Naive thymus-derived CD4-positive, alpha-beta T cell (primary cell): ENCODE measurements at regions not wholly inside any gene's neighbourhood (a gene's known extent, or its start where the extent isn't known, plus 50 kb on each side); places are given as distances from the start of the nearest gene placed in this dataset.

ENCODE experiments used
- ATAC-seq: fragments of 150-1000 bp; cut with Tn5 transposase; 2 replicates; pipeline ENCODE4 v1.10.0; 2021; ENCODE audit warnings: mild to moderate bottlenecking, moderate library complexity
- CTCF ChIA-PET: fragments of 350-600 bp; sonication (Branson Sonifier 250); formaldehyde crosslinking; loops from one replicate; lab custom pipeline; 2021; ENCODE audit warnings: antibody characterized with exemption; lab: Charles Lee
- POLR2A ChIA-PET: fragments of 350-600 bp; sonication (Branson Sonifier 250); formaldehyde crosslinking; loops from one replicate; lab custom pipeline; 2021; ENCODE audit warnings: antibody characterized with exemption, inconsistent platforms; lab: Charles Lee
- DNase-seq, 9 donors: peaks; one replicate each; pipeline versions ENCODE4 v3.0.0 to v3.0.0-alpha.2; 2020 to 2022; ENCODE audit warnings: mixed read lengths in 1 of 9
- H3K27ac ChIP-seq: one replicate; pipeline ENCODE4 v1.7.0; 2013; ENCODE audit warnings: mild to moderate bottlenecking, low read depth, low read length, moderate library complexity
- H3K27me3 ChIP-seq, 2 donors: one replicate each; pipeline ENCODE4 v1.7.0; 2013; ENCODE audit warnings: low read length in 2 of 2, mild to moderate bottlenecking in 2 of 2, moderate library complexity in 2 of 2; ENCODE audit not compliant: control insufficient read depth in 2 of 2, insufficient read depth in 2 of 2
- H3K36me3 ChIP-seq, 3 experiments: 1 replicate in 2 of 3; 2 replicates in 1 of 3; pipeline ENCODE4 v1.7.0; 2013; ENCODE audit warnings: low read length in 3 of 3, mild to moderate bottlenecking in 3 of 3, moderate library complexity in 1 of 3; ENCODE audit not compliant: insufficient read depth in 3 of 3, control insufficient read depth in 2 of 3
- H3K4me1 ChIP-seq, 2 donors: one replicate each; pipeline ENCODE4 v1.7.0; 2013; ENCODE audit warnings: low read length in 2 of 2, mild to moderate bottlenecking in 2 of 2, moderate library complexity in 1 of 2; ENCODE audit not compliant: control insufficient read depth in 2 of 2, insufficient read depth in 2 of 2
- H3K4me3 ChIP-seq: 2 replicates; pipeline ENCODE4 v1.7.0; 2013; ENCODE audit warnings: mild to moderate bottlenecking, low read length
- H3K9me3 ChIP-seq, 3 experiments: 1 replicate in 2 of 3; 2 replicates in 1 of 3; pipeline ENCODE4 v1.7.0; 2013; ENCODE audit warnings: low read length in 3 of 3; ENCODE audit not compliant: control insufficient read depth in 2 of 3
- H3K27ac Mint-ChIP-seq, 9 donors: one replicate each; pipeline ENCODE4 v1.8.0; 2020 to 2022; ENCODE audit warnings: mixed read lengths in 9 of 9, mild to moderate bottlenecking in 8 of 9, moderate library complexity in 5 of 9, inconsistent platforms in 2 of 9
- H3K27me3 Mint-ChIP-seq, 5 donors: one replicate each; pipeline ENCODE4 v1.8.0; 2021 to 2022; ENCODE audit warnings: mixed read lengths in 5 of 5, mild to moderate bottlenecking in 1 of 5
- H3K36me3 Mint-ChIP-seq, 5 donors: one replicate each; pipeline ENCODE4 v1.8.0; 2020 to 2022; ENCODE audit warnings: mixed read lengths in 5 of 5, mild to moderate bottlenecking in 3 of 5, inconsistent platforms in 1 of 5
- H3K4me1 Mint-ChIP-seq, 7 donors: one replicate each; pipeline ENCODE4 v1.8.0; 2020 to 2022; ENCODE audit warnings: mixed read lengths in 7 of 7, mild to moderate bottlenecking in 3 of 7, inconsistent platforms in 1 of 7
- H3K4me3 Mint-ChIP-seq, 10 donors: one replicate each; pipeline ENCODE4 v1.8.0; 2020 to 2022; ENCODE audit warnings: mild to moderate bottlenecking in 10 of 10, mixed read lengths in 10 of 10, moderate library complexity in 6 of 10, inconsistent platforms in 2 of 10
- H3K9me3 Mint-ChIP-seq, 11 donors: one replicate each; pipeline ENCODE4 v1.8.0; 2020 to 2022; ENCODE audit warnings: mixed read lengths in 11 of 11, mild to moderate bottlenecking in 4 of 11, inconsistent platforms in 1 of 11, moderate library complexity in 1 of 11
- intact Hi-C, 2 donors: fragments of 100-400 bp; cut with micrococcal nuclease; formaldehyde crosslinking; loops; one replicate each; pipeline ENCODE4 v1.15.1; 2023

DNA sequence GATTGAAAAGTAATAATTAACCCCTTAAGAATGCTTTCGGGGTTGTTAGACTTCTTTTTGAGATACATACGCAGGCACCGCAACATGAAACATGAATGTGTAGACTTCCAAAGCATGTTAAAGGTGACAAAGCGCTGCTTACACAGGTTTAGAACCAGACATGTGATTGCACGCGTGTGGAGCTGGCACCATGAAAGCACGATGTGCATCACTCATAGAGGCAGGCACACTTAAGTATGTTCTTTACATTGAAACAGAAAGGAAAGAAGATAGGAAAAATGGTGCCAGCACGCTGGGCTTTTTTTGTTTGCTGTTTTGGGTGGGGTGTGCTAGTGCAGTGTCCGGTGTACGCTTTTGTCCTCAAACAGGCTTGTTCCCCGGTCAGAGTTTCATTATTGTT lies 83.6 kb upstream of the PPARA start:
- H3K27ac Mint-ChIP-seq = peak overlapping the region in 8 of 9 donors; percentile 16 to 93 (median 58)
- POLR2A ChIA-PET = interaction anchor here (0.5 to 1.1 kb wide), 2 partner anchors 10 to 31 kb away, joined by 3 to 6 read pairs; no protein-coding TSS in a partner anchor

DNA sequence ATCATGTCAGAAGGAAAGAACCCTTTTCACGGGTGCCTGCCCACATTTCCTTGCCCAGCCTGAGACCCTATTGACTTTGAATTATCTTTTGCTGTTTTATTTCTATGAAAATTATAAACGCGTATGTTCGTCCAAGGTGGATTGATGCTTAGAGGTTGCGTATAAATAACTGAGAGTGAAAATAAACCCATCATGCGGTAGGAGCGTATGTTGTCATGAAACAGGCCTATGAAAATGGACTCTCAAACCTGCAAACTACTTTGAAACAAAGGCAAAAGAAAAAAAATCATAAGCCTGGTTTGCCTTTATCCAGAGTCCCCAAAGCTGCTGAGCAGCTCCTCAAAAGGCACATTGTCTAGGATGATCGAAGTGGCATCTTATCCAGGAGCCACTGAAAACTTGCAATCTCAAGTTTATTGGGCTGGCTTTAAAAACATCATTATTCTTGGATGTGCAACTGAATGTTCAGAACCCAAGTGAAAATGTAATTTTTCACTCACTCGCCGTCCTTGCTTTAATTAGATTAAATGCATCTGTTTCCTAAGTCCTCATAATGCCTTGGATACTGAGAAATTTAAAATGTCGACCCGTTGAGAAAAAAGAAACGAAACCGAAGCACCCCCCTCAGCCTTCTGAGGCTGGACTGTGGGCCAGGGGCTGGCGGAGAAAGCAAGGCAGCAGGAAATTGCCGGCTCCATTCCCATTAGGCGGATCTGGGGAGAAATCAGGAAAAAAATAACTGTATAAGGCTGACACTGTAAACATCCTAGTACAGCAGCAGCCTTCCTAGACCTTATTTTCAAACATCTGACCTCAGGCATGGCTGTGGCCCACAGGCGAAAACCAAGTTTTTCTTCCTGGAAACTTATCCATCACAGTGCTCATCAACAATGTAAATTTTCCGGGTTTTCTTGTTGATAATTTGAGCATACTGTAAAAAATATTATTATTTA lies 82.9 kb upstream of the PPARA start:
- intact Hi-C loops = loop anchor here (1.0 to 5.0 kb wide), 3 partner anchors 9 to 185 kb away; partner anchors contain the start of gene CDPF1 (in 1 of the 2)
- no peak overlapping the region for H3K4me3 ChIP-seq

More for the DNA sequence above, 83.6 kb upstream of the PPARA start:
- no peak for DNase-seq
- no peaks in the 10 kb centered on the region for H3K27me3 ChIP-seq
- H3K36me3 ChIP-seq = no peaks in the 10 kb centered on the region
- peaks cover 0 to 14% of the 10 kb centered on the region in 2 donors for H3K4me1 ChIP-seq
- Mint-ChIP-seq H3K36me3 (peaks cover 0 to 5% (median 2%) of the 10 kb centered on the region in 5 donors), H3K4me1 (peaks cover 25 to 76% (median 66%) of the 10 kb centered on the region in 7 donors), H3K4me3 (peak overlapping the region in 3 of 10 donors; percentile 15 to 34 (median 25)), H3K27me3 (peaks cover 0 to 13% (median 0%) of the 10 kb centered on the region in 5 donors), H3K9me3 (no peaks in the 10 kb centered on the region)
- H3K27ac ChIP-seq = no peak overlapping the region
- intact Hi-C loops = loop anchor here in 1 of 2 donors (5.0 kb wide), 1 partner anchor 186 kb away; the partner anchor contains the start of gene CDPF1
- no peaks in the 10 kb centered on the region for H3K9me3 ChIP-seq
- H3K4me3 ChIP-seq = no peak overlapping the region
- ATAC-seq = no peak
- CTCF ChIA-PET = no interaction called here

DNA sequence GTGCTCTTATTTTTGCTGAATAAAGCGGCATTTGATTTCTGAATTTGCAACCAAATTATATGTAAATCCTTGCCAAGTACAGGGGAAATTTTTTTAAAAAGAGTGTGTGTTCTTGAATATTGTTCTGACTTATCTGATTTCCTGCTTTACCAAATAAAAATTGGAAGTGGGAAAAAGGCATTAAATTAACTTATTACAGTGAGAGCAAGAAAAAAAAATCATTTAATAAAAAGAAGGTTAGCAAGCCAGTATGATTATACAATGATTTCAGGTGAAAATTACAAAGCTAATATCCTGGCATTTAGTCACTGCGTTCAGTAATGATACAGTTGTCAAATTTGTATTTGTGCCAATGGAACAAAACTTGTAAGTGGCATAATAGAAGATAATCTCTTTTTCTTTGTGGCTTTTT lies 82.1 kb upstream of the PPARA start:
- Mint-ChIP-seq H3K4me1 (peaks cover 27 to 73% (median 62%) of the 10 kb centered on the region in 7 donors), H3K4me3 (peak overlapping the region in 2 of 10 donors; percentile 14 to 71), H3K27me3 (peaks cover 0 to 10% (median 0%) of the 10 kb centered on the region in 5 donors), H3K36me3 (peaks cover 0 to 3% (median 0%) of the 10 kb centered on the region in 5 donors), H3K27ac (peak overlapping the region in 5 of 9 donors; percentile 70 to 93 (median 71)), H3K9me3 (no peaks in the 10 kb centered on the region)
- no peaks in the 10 kb centered on the region for H3K27me3 ChIP-seq
- peaks cover 0 to 20% of the 10 kb centered on the region in 2 donors for H3K4me1 ChIP-seq
- peak overlapping the region; percentile 85 for H3K27ac ChIP-seq
- ATAC-seq (no peak), DNase-seq (no peak)
- intact Hi-C loops = loop anchor here (1.0 to 5.0 kb wide), 3 partner anchors 10 to 184 kb away; partner anchors contain the start of gene CDPF1 (in 1 of the 2)
- H3K9me3 ChIP-seq = no peaks in the 10 kb centered on the region
- CTCF ChIA-PET = no interaction called here
- POLR2A ChIA-PET = interaction anchor here (3.0 to 3.5 kb wide), 2 partner anchors 15 to 32 kb away, joined by 37 to 46 read pairs; no protein-coding TSS in a partner anchor
- no peaks in the 10 kb centered on the region for H3K36me3 ChIP-seq
- H3K4me3 ChIP-seq = no peak overlapping the region

More for the DNA sequence above, 82.9 kb upstream of the PPARA start:
- Histone ChIP-seq H3K36me3 (no peaks in the 10 kb centered on the region), H3K27me3 (no peaks in the 10 kb centered on the region), H3K27ac (peak overlapping the region; percentile 3), H3K4me1 (peaks cover 0 to 14% of the 10 kb centered on the region in 2 donors), H3K9me3 (no peaks in the 10 kb centered on the region)
- POLR2A ChIA-PET = interaction anchor here (0.5 to 1.1 kb wide), 2 partner anchors 11 to 32 kb away, joined by 3 to 6 read pairs; no protein-coding TSS in a partner anchor
- peak overlapping the region in 2 of 10 donors; percentile 8 to 34 for H3K4me3 Mint-ChIP-seq
- DNase-seq = no peak
- no peak for ATAC-seq
- H3K36me3 Mint-ChIP-seq = peaks cover 0 to 1% (median 0%) of the 10 kb centered on the region in 5 donors
- H3K9me3 Mint-ChIP-seq = no peaks in the 10 kb centered on the region
- H3K4me1 Mint-ChIP-seq = peaks cover 23 to 73% (median 62%) of the 10 kb centered on the region in 7 donors
- CTCF ChIA-PET = no interaction called here
- peaks cover 0 to 10% (median 0%) of the 10 kb centered on the region in 5 donors for H3K27me3 Mint-ChIP-seq
- H3K27ac Mint-ChIP-seq = peak overlapping the region in 7 of 9 donors; percentile 20 to 93 (median 70)

DNA sequence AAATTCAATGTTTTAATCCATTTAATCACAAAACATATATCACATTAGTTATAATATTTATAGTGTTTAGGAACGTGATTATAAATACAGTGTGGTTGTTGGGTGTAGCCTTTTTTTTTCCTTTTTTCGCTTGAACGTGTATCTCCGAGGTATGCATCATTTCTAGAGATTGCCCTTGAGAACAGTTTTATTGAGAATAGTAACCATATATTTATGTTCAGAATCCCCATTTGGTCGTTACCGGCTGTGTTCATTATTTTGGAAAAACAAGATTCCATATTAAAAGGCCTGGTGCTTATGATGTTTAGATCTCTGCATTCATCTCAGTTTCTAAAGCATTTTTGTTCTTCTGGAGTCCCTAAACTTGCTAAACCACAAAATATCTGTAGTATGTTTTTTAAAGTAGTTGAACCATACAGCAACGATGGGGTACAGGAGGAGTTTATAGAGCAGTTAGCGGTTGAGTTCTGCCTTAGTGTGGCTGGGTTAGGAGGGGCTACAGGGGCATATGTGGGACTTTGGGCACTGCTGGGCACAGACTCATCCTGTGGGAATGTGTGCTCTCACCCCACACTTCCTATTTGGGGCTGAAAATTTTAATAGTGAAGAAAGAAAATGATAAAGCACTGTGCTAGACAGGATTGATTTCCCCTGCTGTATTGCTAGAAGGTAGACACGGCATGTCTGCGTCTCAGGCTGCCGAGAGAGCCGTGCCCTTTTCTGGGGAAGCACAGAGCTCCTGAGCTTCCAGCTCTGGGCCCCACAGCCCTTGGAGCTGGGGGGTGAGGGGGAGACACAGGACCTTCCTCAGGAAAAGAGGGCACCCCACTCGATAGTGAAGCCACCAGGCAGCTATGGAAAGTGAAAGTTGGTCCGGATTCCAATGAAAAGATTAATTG lies 81.5 kb upstream of the PPARA start:
- H3K27ac Mint-ChIP-seq = peak overlapping the region; percentile 56 to 97 (median 88)
- no peaks in the 10 kb centered on the region for H3K9me3 Mint-ChIP-seq
- Histone ChIP-seq H3K9me3 (no peaks in the 10 kb centered on the region), H3K27ac (peak overlapping the region; percentile 85), H3K36me3 (no peaks in the 10 kb centered on the region), H3K27me3 (no peaks in the 10 kb centered on the region), H3K4me1 (peaks cover 0 to 23% of the 10 kb centered on the region in 2 donors), H3K4me3 (peak overlapping the region; percentile 64)
- DNase-seq = peak in 3 of 9 donors; percentile 12 to 28 (median 27)
- H3K4me1 Mint-ChIP-seq = peaks cover 30 to 73% (median 62%) of the 10 kb centered on the region in 7 donors
- ChIA-PET POLR2A (interaction anchor here (0.8 to 3.5 kb wide), 5 partner anchors 11 to 32 kb away, joined by 4 to 46 read pairs (median 29); no protein-coding TSS in a partner anchor), CTCF (interaction anchor here (1.2 kb wide), 1 partner anchor 33 kb away, joined by 4 read pairs; no protein-coding TSS in a partner anchor)
- ATAC-seq = no peak
- intact Hi-C loops = loop anchor here (1.0 to 5.0 kb wide), 5 partner anchors 11 to 183 kb away; partner anchors contain the start of gene CDPF1 (in 1 of the 2)
- H3K4me3 Mint-ChIP-seq = peak overlapping the region; percentile 66 to 91 (median 82)
- H3K27me3 Mint-ChIP-seq = peaks cover 0 to 10% (median 0%) of the 10 kb centered on the region in 5 donors
- peaks cover 0 to 3% (median 0%) of the 10 kb centered on the region in 5 donors for H3K36me3 Mint-ChIP-seq

DNA sequence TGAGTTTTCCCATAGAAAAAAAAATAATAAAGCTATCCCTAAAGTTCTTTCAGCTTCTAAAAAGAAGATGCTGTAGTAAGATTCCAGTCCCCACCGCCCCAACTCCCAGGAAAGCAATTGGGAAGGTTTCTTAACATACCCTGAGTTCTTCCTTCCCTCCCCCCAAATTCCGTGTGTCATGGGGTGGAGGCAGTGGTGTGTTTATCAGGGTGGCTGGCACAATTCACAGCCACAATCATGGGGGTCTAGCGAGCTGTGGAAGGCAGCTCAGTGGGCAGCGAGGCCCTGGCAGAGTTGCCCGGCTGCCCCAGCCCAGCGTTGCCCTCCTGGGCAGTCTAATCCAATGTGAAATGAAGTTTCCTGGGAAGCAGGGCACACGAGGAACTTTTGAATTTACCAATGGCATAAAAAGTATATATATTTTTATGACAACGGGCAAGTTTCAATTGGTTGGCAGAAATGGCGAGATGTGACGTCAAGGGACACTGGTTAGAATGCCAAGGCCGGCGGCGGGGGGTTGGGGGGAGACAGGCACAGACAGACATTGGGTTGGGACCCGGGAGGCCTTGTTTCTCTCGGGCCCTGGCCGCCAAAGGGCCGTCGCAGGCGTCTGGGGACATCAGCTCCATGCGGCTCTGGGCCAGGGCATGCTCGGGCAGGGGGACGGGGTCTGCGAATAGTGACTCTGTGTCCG lies 80.7 kb upstream of the PPARA start:
- ChIA-PET POLR2A (interaction anchor here (0.8 to 3.5 kb wide), 8 partner anchors 12 to 58 kb away, joined by 3 to 46 read pairs (median 6); no protein-coding TSS in a partner anchor), CTCF (interaction anchor here (1.1 to 1.2 kb wide), 2 partner anchors 13 to 33 kb away, joined by 4 read pairs; no protein-coding TSS in a partner anchor)
- H3K4me1 ChIP-seq = peaks cover 0 to 26% of the 10 kb centered on the region in 2 donors
- Mint-ChIP-seq H3K4me3 (peak overlapping the region; percentile 66 to 91 (median 82)), H3K27ac (peak overlapping the region; percentile 56 to 97 (median 88)), H3K9me3 (no peaks in the 10 kb centered on the region), H3K4me1 (peaks cover 34 to 73% (median 62%) of the 10 kb centered on the region in 7 donors), H3K36me3 (peaks cover 0 to 3% (median 0%) of the 10 kb centered on the region in 5 donors), H3K27me3 (peaks cover 0 to 10% (median 0%) of the 10 kb centered on the region in 5 donors)
- H3K4me3 ChIP-seq = peak overlapping the region; percentile 64
- intact Hi-C loops = loop anchor here (1.0 to 5.0 kb wide), 8 partner anchors 15 to 183 kb away; partner anchors contain the start of gene CDPF1 (in 1 of the 2)
- DNase-seq (peak in 5 of 9 donors; percentile 22 to 68 (median 32)), ATAC-seq (peak; percentile 5)
- H3K27ac ChIP-seq = peak overlapping the region; percentile 85
- H3K27me3 ChIP-seq = no peaks in the 10 kb centered on the region
- H3K9me3 ChIP-seq = no peaks in the 10 kb centered on the region
- no peaks in the 10 kb centered on the region for H3K36me3 ChIP-seq
